A549 (cell line): ENCODE measurements at regions not wholly inside any gene's neighbourhood (a gene's known extent, or its start where the extent isn't known, plus 50 kb on each side); places are given as distances from the start of the nearest gene placed in this dataset.

Source experiments
- ATAC-seq, 2 experiments: fragments of 200-7000 bp in 1 of 2; fragments of >200 bp in 1 of 2; cut with Nextera tagmentation in 1 of 2; cut with Tn5 transposase in 1 of 2; 3 replicates each; pipeline versions ENCODE4 v1.8.0 to v1.9.1; 2018 to 2020; ENCODE audit warnings: mild to moderate bottlenecking in 1 of 2, moderate library complexity in 1 of 2
- CTCF ChIA-PET: fragments of 300-600 bp; sonication (Branson Sonifier 250); formaldehyde crosslinking; extraction: SDS; loops from one replicate; lab custom pipeline; 2021; ENCODE audit warnings: antibody characterized with exemption, inconsistent platforms; lab: Yijun Ruan, JAX
- POLR2A ChIA-PET: fragments of 350-600 bp; formaldehyde crosslinking; extraction: SDS; loops from one replicate; lab custom pipeline; 2021; ENCODE audit warnings: antibody characterized with exemption, inconsistent platforms; lab: Yijun Ruan, JAX
- DNase-seq, 2 experiments: peaks; one replicate each; pipeline versions ENCODE4 v3.0.0 to v3.0.0-alpha.2; 2011 to 2016; ENCODE audit warnings: low read depth in 1 of 2, low spot score in 1 of 2
- FAIRE-seq: peaks from 2 replicates; lab custom pipeline; 2011; peaks lifted over from hg19 to GRCh38; lab: Jason Lieb, UNC
- H3K27ac ChIP-seq, 2 experiments: fragments of >200 bp; sonication (Bioruptor Twin); formaldehyde crosslinking; 3 replicates each; pipeline ENCODE4 v1.5.1; 2016 to 2017
- H3K4me1 ChIP-seq: fragments of >200 bp; sonication (Bioruptor Twin); formaldehyde crosslinking; 3 replicates; pipeline ENCODE4 v1.6.1; 2016
- H3K4me2 ChIP-seq: fragments of >200 bp; sonication (Bioruptor Twin); formaldehyde crosslinking; 3 replicates; pipeline ENCODE4 v1.6.1; 2016
- H3K4me3 ChIP-seq: fragments of >200 bp; sonication (Bioruptor Twin); formaldehyde crosslinking; 3 replicates; pipeline ENCODE4 v1.5.1; 2016
- H3K9me3 ChIP-seq: fragments of >200 bp; sonication (Bioruptor Twin); formaldehyde crosslinking; 3 replicates; pipeline ENCODE4 v1.6.1; 2016
- BCL3 ChIP-seq: fragments of >200 bp; sonication (Bioruptor Twin); formaldehyde crosslinking; IDR thresholded peaks from 3 replicates; pipeline ENCODE4 v1.6.1; 2016
- BHLHE40 ChIP-seq: IDR thresholded peaks from 2 replicates; pipeline ENCODE4 v1.6.1; 2012; ENCODE audit warnings: low read depth, low read length, inconsistent platforms
- CBX2 ChIP-seq: fragments of 200-600 bp; sonication (generic); IDR thresholded peaks from 2 replicates; pipeline ENCODE4 v1.6.1; 2016; ENCODE audit warnings: low read depth, mild to moderate bottlenecking, borderline replicate concordance
- CHD2 ChIP-seq: fragments of 150-350 bp; IDR thresholded peaks from 2 replicates; pipeline ENCODE4 v1.6.1; 2014; ENCODE audit warnings: low read length; ENCODE audit not compliant: partially characterized antibody
- CHD4 ChIP-seq: fragments of 200-600 bp; sonication (generic); IDR thresholded peaks from 2 replicates; pipeline ENCODE4 v1.6.1; 2016; ENCODE audit warnings: antibody characterized with exemption, mild to moderate bottlenecking, borderline replicate concordance
- E2F6 ChIP-seq: IDR thresholded peaks from 2 replicates; pipeline ENCODE4 v1.6.1; 2012; ENCODE audit warnings: low read depth, borderline replicate concordance
- EHF ChIP-seq: fragments of 250-450 bp; sonication (Bioruptor Pico); IDR thresholded peaks from 2 replicates; pipeline ENCODE4 v1.5.0; 2020; ENCODE audit warnings: mild to moderate bottlenecking
- ELK1 ChIP-seq: fragments of 150-350 bp; IDR thresholded peaks from 2 replicates; pipeline ENCODE4 v1.6.1; 2014; ENCODE audit warnings: low read depth, mild to moderate bottlenecking, low read length
- EP300 ChIP-seq, 2 experiments: fragments of >200 bp; sonication (Bioruptor Twin); formaldehyde crosslinking; IDR thresholded peaks; 2 replicates in 1 of 2; 3 replicates in 1 of 2; pipeline ENCODE4 v1.6.1; 2016 to 2017
- FOSB ChIP-seq: fragments of 250-450 bp; sonication (Bioruptor Pico); IDR thresholded peaks from 2 replicates; pipeline ENCODE4 v1.5.0; 2020; ENCODE audit warnings: mild to moderate bottlenecking, moderate library complexity
- FOXS1 ChIP-seq: fragments of 250-450 bp; sonication (Bioruptor Pico); IDR thresholded peaks from 2 replicates; pipeline ENCODE4 v1.5.0; 2020; ENCODE audit warnings: mild to moderate bottlenecking, moderate library complexity
- HES2 ChIP-seq: fragments of >200 bp; sonication (Bioruptor Twin); formaldehyde crosslinking; IDR thresholded peaks from 2 replicates; pipeline ENCODE4 v1.6.1; 2016
- HEYL ChIP-seq: fragments of 250-450 bp; sonication (Bioruptor Pico); IDR thresholded peaks from 2 replicates; pipeline ENCODE4 v1.8.0; 2021; ENCODE audit warnings: mild to moderate bottlenecking, moderate library complexity
- HOXB5 ChIP-seq: fragments of 250-450 bp; sonication (Bioruptor Pico); IDR thresholded peaks from 2 replicates; pipeline ENCODE4 v1.5.0; 2020; ENCODE audit warnings: mild to moderate bottlenecking, moderate library complexity
- KDM1A ChIP-seq: fragments of 200-600 bp; sonication (generic); IDR thresholded peaks from 2 replicates; pipeline ENCODE4 v1.6.1; 2016; ENCODE audit warnings: low read depth, mild to moderate bottlenecking
- MAX ChIP-seq: IDR thresholded peaks from 2 replicates; pipeline ENCODE4 v1.6.1; 2012
- PBX3 ChIP-seq: IDR thresholded peaks from 2 replicates; pipeline ENCODE4 v1.6.1; 2012
- POLR2A ChIP-seq: IDR thresholded peaks from 2 replicates; pipeline ENCODE4 v1.6.1; 2012; ENCODE audit warnings: mild to moderate bottlenecking, low read length
- POLR2AphosphoS2 ChIP-seq: conservative IDR thresholded peaks from 2 replicates; pipeline ENCODE4 v1.6.1; 2012; ENCODE audit warnings: low read length, improper control_type of control experiment, inconsistent platforms
- RARB ChIP-seq: fragments of 250-450 bp; sonication (Bioruptor Pico); IDR thresholded peaks from 2 replicates; pipeline ENCODE4 v1.8.0; 2021; ENCODE audit warnings: mild to moderate bottlenecking, moderate library complexity
- RCOR1 ChIP-seq: fragments of 150-350 bp; IDR thresholded peaks from 2 replicates; pipeline ENCODE4 v1.6.1; 2014; ENCODE audit warnings: antibody characterized with exemption, low read length, low read depth
- RFX5 ChIP-seq: fragments of 450-650 bp; IDR thresholded peaks from 2 replicates; pipeline ENCODE4 v1.7.1; 2014; ENCODE audit warnings: antibody characterized with exemption, mild to moderate bottlenecking, moderate library complexity
- SMC3 ChIP-seq: fragments of >200 bp; sonication (Bioruptor Twin); formaldehyde crosslinking; IDR thresholded peaks from 3 replicates; pipeline ENCODE4 v1.6.1; 2018; ENCODE audit warnings: inconsistent platforms
- USF2 ChIP-seq: fragments of 450-650 bp; IDR thresholded peaks from 2 replicates; pipeline ENCODE4 v1.6.1; 2014; ENCODE audit warnings: antibody characterized with exemption
- WGBS: methylation state at CpG from one replicate; pipeline ENCODE4 v1.1.6; 2017; ENCODE audit errors: missing lambda C conversion rate; 5-methylcytosine and 5-hydroxymethylcytosine counted together

- TF ChIP-seq BCL3 (no peak), CHD2 (no peak), MAX (no peak), ELK1 (no peak), CBX2 (no peak), RFX5 (no peak)
These were observed 82.2 kb upstream of the SIX3 start (continued) for GRCh38 chr2:44859337-44859736.

GRCh38 chr2:44866152-44866551 lies 75.3 kb upstream of the SIX3 start:
- ATAC-seq: no peak
- no peak for TF ChIP-seq SMC3
- TF ChIP-seq, all 56 proteins: peak for 0
- no peaks in the 10 kb centered on the region for H3K9me3 ChIP-seq
- ChIA-PET POLR2A (no interaction called here), CTCF (interaction anchor here (0.7 kb wide), 1 partner anchor 71 kb away, joined by 4 read pairs; no protein-coding TSS in a partner anchor)
- H3K4me1 ChIP-seq: no peaks in the 10 kb centered on the region
- DNase-seq (no peak), FAIRE-seq (no peak)
- no peak overlapping the region for H3K4me2 ChIP-seq
- WGBS: 64% methylated on average over 1 of the region's 1 CpG
- H3K27ac ChIP-seq: no peak overlapping the region
- no peak overlapping the region for H3K4me3 ChIP-seq

- no peak for FAIRE-seq
- Histone ChIP-seq H3K4me2 (no peak overlapping the region), H3K27ac (no peak overlapping the region), H3K4me3 (no peak overlapping the region), H3K4me1 (no peaks in the 10 kb centered on the region), H3K9me3 (0 out of 3 replicates have a peak, but pooled peaks cover 7% of the 10 kb centered on the region)
- 63% methylated on average over 5 of the region's 5 CpGs for WGBS
- TF ChIP-seq HEYL (CRISPR knock-in tag): no peak
- no peak for TF ChIP-seq FOSB (CRISPR knock-in tag)
- no peak for TF ChIP-seq HES2
- no peak for TF ChIP-seq POLR2AphosphoS2
- no peak for TF ChIP-seq CHD4
- no peak for TF ChIP-seq EHF (CRISPR knock-in tag)
- TF ChIP-seq USF2: no peak
- no peak for TF ChIP-seq MAX
- TF ChIP-seq RARB (CRISPR knock-in tag): no peak
- no peak for TF ChIP-seq HOXB5 (CRISPR knock-in tag)
- no peak for DNase-seq
- no peak for ATAC-seq
- ChIA-PET POLR2A (no interaction called here), CTCF (interaction anchor here (1.3 kb wide), 1 partner anchor 11 kb away, joined by 3 read pairs; no protein-coding TSS in a partner anchor)
These were observed 71.7 kb upstream of the SIX3 start for GRCh38 chr2:44869761-44870160.

- ChIA-PET POLR2A (no interaction called here), CTCF (interaction anchor here (0.9 to 2.7 kb wide), 7 partner anchors 12 to 398 kb away, joined by 3 to 13 read pairs (median 4); no protein-coding TSS in a partner anchor)
- Histone ChIP-seq H3K9me3 (peaks cover 24% of the 10 kb centered on the region), H3K27ac (no peak overlapping the region), H3K4me3 (no peak overlapping the region), H3K4me2 (no peak overlapping the region), H3K4me1 (no peaks in the 10 kb centered on the region)
- ATAC-seq (peak in 1 of 2 experiments; percentile 23; a peak in 1 of 6 replicates), DNase-seq (no peak), FAIRE-seq (no peak)
- 33% methylated on average over 7 of the region's 7 CpGs for WGBS
- TF ChIP-seq CHD4: no peak
- TF ChIP-seq PBX3: no peak
- no peak for TF ChIP-seq BHLHE40
- TF ChIP-seq KDM1A: no peak
- TF ChIP-seq RCOR1: no peak
- TF ChIP-seq MAX: no peak
- no peak for TF ChIP-seq BCL3
- no peak for TF ChIP-seq POLR2A
- no peak for TF ChIP-seq EP300 (IDR thresholded peaks at IDR 0.05)
- TF ChIP-seq E2F6: no peak
- no peak for TF ChIP-seq EHF (CRISPR knock-in tag)
- no peak for TF ChIP-seq FOXS1 (CRISPR knock-in tag)
These were observed 64.1 kb upstream of the SIX3 start for GRCh38 chr2:44877417-44877816.
